ENCODE measurements at regions not wholly inside any gene's neighbourhood (a gene's known extent, or its start where the extent isn't known, plus 50 kb on each side); places are given as distances from the start of the nearest gene placed in this dataset.

GRCh38 chr12:87112571-87113345 is 856.6 kb upstream of the MGAT4C start:
- Histone ChIP-seq H3K9ac (ENCODE audit: low read length) (no peak overlapping the region), H3K27me3 (ENCODE audit: control insufficient read depth, insufficient read depth, low read length) (no peaks in the 10 kb centered on the region), H3K9me3 (ENCODE audit: control insufficient read depth, insufficient read depth, low read depth, low read length) (no peaks in the 10 kb centered on the region), H3K27ac (ENCODE audit: low read depth, low read length) (no peak overlapping the region), H3K4me1 (ENCODE audit: control insufficient read depth, insufficient read depth, low read length) (peaks cover 21% of the 10 kb centered on the region), H3K4me3 (ENCODE audit: low read depth, low read length) (no peak overlapping the region), H3K36me3 (ENCODE audit: control insufficient read depth, insufficient read depth, low read length) (no peaks in the 10 kb centered on the region)

GRCh38 chr12:87107766-87108165 is 851.6 kb upstream of the MGAT4C start:
- Histone ChIP-seq H3K4me1 (ENCODE audit: control insufficient read depth, insufficient read depth, low read length) (peaks cover 16% of the 10 kb centered on the region; the same call in 1 of the 2 replicates), H3K9ac (ENCODE audit: low read length) (no peak overlapping the region), H3K27me3 (ENCODE audit: control insufficient read depth, insufficient read depth, low read length) (no peaks in the 10 kb centered on the region), H3K36me3 (ENCODE audit: control insufficient read depth, insufficient read depth, low read length) (no peaks in the 10 kb centered on the region), H3K4me3 (ENCODE audit: low read depth, low read length) (no peak overlapping the region), H3K9me3 (ENCODE audit: control insufficient read depth, insufficient read depth, low read depth, low read length) (no peaks in the 10 kb centered on the region), H3K27ac (ENCODE audit: low read depth, low read length) (peak overlapping the region; percentile 71; the same call in 1 of the 2 replicates)

GRCh38 chr12:87107270-87107669 is 851.1 kb upstream of the MGAT4C start:
- H3K9ac ChIP-seq (ENCODE audit: low read length): no peak overlapping the region
- no peaks in the 10 kb centered on the region for H3K27me3 ChIP-seq (ENCODE audit: control insufficient read depth, insufficient read depth, low read length)
- H3K36me3 ChIP-seq (ENCODE audit: control insufficient read depth, insufficient read depth, low read length): no peaks in the 10 kb centered on the region
- H3K9me3 ChIP-seq (ENCODE audit: control insufficient read depth, insufficient read depth, low read depth, low read length): no peaks in the 10 kb centered on the region
- peak overlapping the region; percentile 71; the same call in 1 of the 2 replicates for H3K27ac ChIP-seq (ENCODE audit: low read depth, low read length)
- peaks cover 16% of the 10 kb centered on the region; the same call in 1 of the 2 replicates for H3K4me1 ChIP-seq (ENCODE audit: control insufficient read depth, insufficient read depth, low read length)
- H3K4me3 ChIP-seq (ENCODE audit: low read depth, low read length): no peak overlapping the region

- Histone ChIP-seq H3K4me3 (ENCODE audit: low read depth, low read length) (no peak overlapping the region), H3K27me3 (ENCODE audit: control insufficient read depth, insufficient read depth, low read length) (no peaks in the 10 kb centered on the region), H3K36me3 (ENCODE audit: control insufficient read depth, insufficient read depth, low read length) (no peaks in the 10 kb centered on the region), H3K4me1 (ENCODE audit: control insufficient read depth, insufficient read depth, low read length) (no peaks in the 10 kb centered on the region), H3K9ac (ENCODE audit: low read length) (no peak overlapping the region), H3K27ac (ENCODE audit: low read depth, low read length) (no peak overlapping the region), H3K9me3 (ENCODE audit: control insufficient read depth, insufficient read depth, low read depth, low read length) (no peaks in the 10 kb centered on the region)
Observed at GRCh38 chr12:87096082-87096585, 839.9 kb upstream of the MGAT4C start.

GRCh38 chr12:87094356-87094755 is 838.2 kb upstream of the MGAT4C start:
- H3K27me3 ChIP-seq (ENCODE audit: control insufficient read depth, insufficient read depth, low read length): no peaks in the 10 kb centered on the region
- H3K36me3 ChIP-seq (ENCODE audit: control insufficient read depth, insufficient read depth, low read length): no peaks in the 10 kb centered on the region
- H3K4me3 ChIP-seq (ENCODE audit: low read depth, low read length): no peak overlapping the region
- no peak overlapping the region for H3K9ac ChIP-seq (ENCODE audit: low read length)
- H3K9me3 ChIP-seq (ENCODE audit: control insufficient read depth, insufficient read depth, low read depth, low read length): no peaks in the 10 kb centered on the region
- no peaks in the 10 kb centered on the region for H3K4me1 ChIP-seq (ENCODE audit: control insufficient read depth, insufficient read depth, low read length)
- H3K27ac ChIP-seq (ENCODE audit: low read depth, low read length): no peak overlapping the region

GRCh38 chr12:87092421-87092820 is 836.2 kb upstream of the MGAT4C start:
- Histone ChIP-seq H3K9ac (ENCODE audit: low read length) (no peak overlapping the region), H3K4me3 (ENCODE audit: low read depth, low read length) (no peak overlapping the region), H3K9me3 (ENCODE audit: control insufficient read depth, insufficient read depth, low read depth, low read length) (no peaks in the 10 kb centered on the region), H3K36me3 (ENCODE audit: control insufficient read depth, insufficient read depth, low read length) (no peaks in the 10 kb centered on the region), H3K27me3 (ENCODE audit: control insufficient read depth, insufficient read depth, low read length) (no peaks in the 10 kb centered on the region), H3K4me1 (ENCODE audit: control insufficient read depth, insufficient read depth, low read length) (no peaks in the 10 kb centered on the region), H3K27ac (ENCODE audit: low read depth, low read length) (no peak overlapping the region)

- no peak overlapping the region for H3K27ac ChIP-seq (ENCODE audit: low read depth, low read length)
- no peak overlapping the region for H3K9ac ChIP-seq (ENCODE audit: low read length)
- no peaks in the 10 kb centered on the region for H3K4me1 ChIP-seq (ENCODE audit: control insufficient read depth, insufficient read depth, low read length)
- no peaks in the 10 kb centered on the region for H3K27me3 ChIP-seq (ENCODE audit: control insufficient read depth, insufficient read depth, low read length)
- H3K36me3 ChIP-seq (ENCODE audit: control insufficient read depth, insufficient read depth, low read length): no peaks in the 10 kb centered on the region
- no peak overlapping the region for H3K4me3 ChIP-seq (ENCODE audit: low read depth, low read length)
- H3K9me3 ChIP-seq (ENCODE audit: control insufficient read depth, insufficient read depth, low read depth, low read length): no peaks in the 10 kb centered on the region
Observed at GRCh38 chr12:87086118-87086891, 830.1 kb upstream of the MGAT4C start.

- Histone ChIP-seq H3K36me3 (ENCODE audit: control insufficient read depth, insufficient read depth, low read length) (no peaks in the 10 kb centered on the region), H3K27ac (ENCODE audit: low read depth, low read length) (no peak overlapping the region), H3K9ac (ENCODE audit: low read length) (no peak overlapping the region), H3K4me1 (ENCODE audit: control insufficient read depth, insufficient read depth, low read length) (no peaks in the 10 kb centered on the region), H3K27me3 (ENCODE audit: control insufficient read depth, insufficient read depth, low read length) (no peaks in the 10 kb centered on the region), H3K9me3 (ENCODE audit: control insufficient read depth, insufficient read depth, low read depth, low read length) (no peaks in the 10 kb centered on the region), H3K4me3 (ENCODE audit: low read depth, low read length) (no peak overlapping the region)
Observed at GRCh38 chr12:87085286-87085685, 829.1 kb upstream of the MGAT4C start.

- Histone ChIP-seq H3K4me1 (ENCODE audit: control insufficient read depth, insufficient read depth, low read length) (no peaks in the 10 kb centered on the region), H3K9ac (ENCODE audit: low read length) (no peak overlapping the region), H3K4me3 (ENCODE audit: low read depth, low read length) (no peak overlapping the region), H3K36me3 (ENCODE audit: control insufficient read depth, insufficient read depth, low read length) (no peaks in the 10 kb centered on the region), H3K27ac (ENCODE audit: low read depth, low read length) (no peak overlapping the region), H3K27me3 (ENCODE audit: control insufficient read depth, insufficient read depth, low read length) (no peaks in the 10 kb centered on the region), H3K9me3 (ENCODE audit: control insufficient read depth, insufficient read depth, low read depth, low read length) (no peaks in the 10 kb centered on the region)
Observed at GRCh38 chr12:87082756-87083155, 826.6 kb upstream of the MGAT4C start.

- Histone ChIP-seq H3K27me3 (ENCODE audit: control insufficient read depth, insufficient read depth, low read length) (no peaks in the 10 kb centered on the region), H3K9ac (ENCODE audit: low read length) (no peak overlapping the region), H3K4me3 (ENCODE audit: low read depth, low read length) (no peak overlapping the region), H3K4me1 (ENCODE audit: control insufficient read depth, insufficient read depth, low read length) (no peaks in the 10 kb centered on the region), H3K36me3 (ENCODE audit: control insufficient read depth, insufficient read depth, low read length) (no peaks in the 10 kb centered on the region), H3K27ac (ENCODE audit: low read depth, low read length) (no peak overlapping the region), H3K9me3 (ENCODE audit: control insufficient read depth, insufficient read depth, low read depth, low read length) (peaks cover 17% of the 10 kb centered on the region)
Observed at GRCh38 chr12:87074781-87075180, 818.6 kb upstream of the MGAT4C start.

- no peak overlapping the region for H3K4me3 ChIP-seq (ENCODE audit: low read depth, low read length)
- no peaks in the 10 kb centered on the region for H3K27me3 ChIP-seq (ENCODE audit: control insufficient read depth, insufficient read depth, low read length)
- no peaks in the 10 kb centered on the region for H3K36me3 ChIP-seq (ENCODE audit: control insufficient read depth, insufficient read depth, low read length)
- H3K9me3 ChIP-seq (ENCODE audit: control insufficient read depth, insufficient read depth, low read depth, low read length): no peaks in the 10 kb centered on the region
- H3K9ac ChIP-seq (ENCODE audit: low read length): no peak overlapping the region
- no peak overlapping the region for H3K27ac ChIP-seq (ENCODE audit: low read depth, low read length)
- no peaks in the 10 kb centered on the region for H3K4me1 ChIP-seq (ENCODE audit: control insufficient read depth, insufficient read depth, low read length)
Observed at GRCh38 chr12:87066326-87066725, 810.1 kb upstream of the MGAT4C start.

All from HUES6 (cell line).